HG02678 (cell line): ENCODE measurements at regions not wholly inside any gene's neighbourhood (a gene's known extent, or its start where the extent isn't known, plus 50 kb on each side); places are given as distances from the start of the nearest gene placed in this dataset.

Source experiments
- ATAC-seq: cut with Tn5 transposase; IDR thresholded peaks from one replicate; pipeline ENCODE4 v1.9.1; 2021; ENCODE audit warnings: mild to moderate bottlenecking, moderate library complexity; ENCODE audit not compliant: unreplicated experiment

GRCh38 chr3:80542456-80542855, 774.7 kb upstream of the ROBO1 start:
- ATAC-seq, result no peak

GRCh38 chr3:80537680-80538079, 769.9 kb upstream of the ROBO1 start:
- ATAC-seq, result no peak

- no peak for ATAC-seq
These were observed 767.5 kb upstream of the ROBO1 start for GRCh38 chr3:80535286-80535685.

- ATAC-seq, result no peak
These were observed 765.8 kb upstream of the ROBO1 start for GRCh38 chr3:80533553-80533952.

GRCh38 chr3:80526153-80526552, 758.4 kb upstream of the ROBO1 start:
- ATAC-seq, result no peak

- no peak for ATAC-seq
These were observed 753.3 kb upstream of the ROBO1 start for GRCh38 chr3:80521081-80521480.

GRCh38 chr3:80519436-80519835, 751.6 kb upstream of the ROBO1 start:
- no peak for ATAC-seq

GRCh38 chr3:80496452-80496851, 728.7 kb upstream of the ROBO1 start:
- ATAC-seq, result no peak

GRCh38 chr3:80492162-80492561, 724.4 kb upstream of the ROBO1 start:
- no peak for ATAC-seq

GRCh38 chr3:80472961-80473360, 705.2 kb upstream of the ROBO1 start:
- no peak for ATAC-seq

GRCh38 chr3:80472459-80472858, 704.7 kb upstream of the ROBO1 start:
- ATAC-seq, result no peak

- no peak for ATAC-seq
These were observed 702.6 kb upstream of the ROBO1 start for GRCh38 chr3:80470433-80470832.

GRCh38 chr3:80465746-80466145, 697.9 kb upstream of the ROBO1 start:
- no peak for ATAC-seq

GRCh38 chr3:80451393-80451792, 683.6 kb upstream of the ROBO1 start:
- no peak for ATAC-seq

GRCh38 chr3:80445641-80446040, 677.8 kb upstream of the ROBO1 start:
- ATAC-seq, result no peak

- no peak for ATAC-seq
These were observed 677.3 kb upstream of the ROBO1 start for GRCh38 chr3:80445053-80445452.

GRCh38 chr3:80439490-80439889, 671.7 kb upstream of the ROBO1 start:
- no peak for ATAC-seq

- ATAC-seq, result no peak
These were observed 666.6 kb upstream of the ROBO1 start for GRCh38 chr3:80434366-80434765.

- no peak for ATAC-seq
These were observed 657.2 kb upstream of the ROBO1 start for GRCh38 chr3:80424951-80425350.

GRCh38 chr3:80408030-80408721, 640.4 kb upstream of the ROBO1 start:
- ATAC-seq, result no peak

GRCh38 chr3:80405618-80406017, 637.8 kb upstream of the ROBO1 start:
- ATAC-seq, result no peak

- ATAC-seq, result no peak
These were observed 627.2 kb upstream of the ROBO1 start for GRCh38 chr3:80395023-80395422.

- ATAC-seq, result no peak
These were observed 623.8 kb upstream of the ROBO1 start for GRCh38 chr3:80391573-80391972.
